Body of pancreas (tissue), 4 donors: ENCODE measurements at regions not wholly inside any gene's neighbourhood (a gene's known extent, or its start where the extent isn't known, plus 50 kb on each side); places are given as distances from the start of the nearest gene placed in this dataset.
"Not testable (repeated sequence)": the region's sequence is repeated elsewhere in the genome, so short reads cannot be mapped to it uniquely, and the experiment has no call there.

Experiments
- ATAC-seq: fragments of 150-250 bp; one replicate; pipeline ENCODE4 v1.9.1; 2016
- DNase-seq, 4 donors: peaks; one replicate each; pipeline ENCODE4 v3.0.0-alpha.2; 2019
- H3K27ac ChIP-seq, 4 donors: fragments of 200-600 bp; sonication (generic); 1 replicate in 3 of 4; 2 replicates in 1 of 4; pipeline versions ENCODE4 v1.5.1 to v1.6.1; 2016 to 2019; ENCODE audit warnings: mild to moderate bottlenecking in 1 of 4, mixed read lengths in 1 of 4, moderate library complexity in 1 of 4
- H3K27me3 ChIP-seq, 2 donors: fragments of 200-600 bp; sonication (generic); one replicate each; pipeline ENCODE4 v1.6.0; 2016; ENCODE audit warnings: mild to moderate bottlenecking in 1 of 2
- H3K36me3 ChIP-seq, 2 donors: fragments of 200-600 bp; sonication (generic); replicated peaks in 1 of 2; 2 replicates each; pipeline ENCODE4 v1.5.1; 2016; ENCODE audit warnings: low read depth in 2 of 2; ENCODE audit not compliant: insufficient read depth in 1 of 2
- H3K4me1 ChIP-seq: fragments of 200-600 bp; sonication (generic); one replicate; pipeline ENCODE4 v1.6.0; 2016
- H3K4me3 ChIP-seq, 2 donors: fragments of 200-600 bp; sonication (generic); 1 replicate in 1 of 2; 2 replicates in 1 of 2; pipeline ENCODE4 v1.5.1; 2016 to 2019
- H3K9me3 ChIP-seq, 3 donors: fragments of 200-600 bp; sonication (generic); 1 replicate in 2 of 3; 2 replicates in 1 of 3; pipeline ENCODE4 v1.5.1; 2016
- CTCF ChIP-seq, 7 experiments: fragments of 450-650 bp in 4 of 7; fragments of 200-600 bp in 3 of 7; sonication (generic) in 3 of 7; IDR thresholded peaks; one replicate each; pipeline ENCODE4 v1.5.1; 2016 to 2019; ENCODE audit warnings: antibody characterized with exemption in 7 of 7
- POLR2A ChIP-seq, 3 donors: fragments of 450-650 bp; IDR thresholded peaks; one replicate each; pipeline ENCODE4 v1.6.1; 2016; ENCODE audit warnings: antibody characterized with exemption in 3 of 3, mild to moderate bottlenecking in 2 of 3
- WGBS, 2 donors: methylation state at CpG; one replicate each; pipeline ENCODE4 v1.1.5; 2017; 5-methylcytosine and 5-hydroxymethylcytosine counted together
- intact Hi-C: fragments of 100-400 bp; cut with DNase I; formaldehyde crosslinking; loops from one replicate; pipeline ENCODE4 v1.15.1; 2023

GRCh38 chr5:14028938-14029584, 84.6 kb upstream of the DNAH5 start:
- 60 to 63% methylated on average over 7 of the region's 7 CpGs for WGBS, 2 donors
- Histone ChIP-seq H3K36me3 (no peaks in the 10 kb centered on the region), H3K4me3 (no peak overlapping the region), H3K9me3 (no peaks in the 10 kb centered on the region), H3K27me3 (no peaks in the 10 kb centered on the region), H3K4me1 (peaks cover 8% of the 10 kb centered on the region), H3K27ac (no peak overlapping the region)
- ATAC-seq (no peak), DNase-seq (no peak)
- intact Hi-C loops, result no loop called here
- no peak for TF ChIP-seq POLR2A (IDR thresholded peaks at IDR 0.05)
- TF ChIP-seq CTCF (IDR thresholded peaks at IDR 0.05), result no peak

GRCh38 chr5:14028188-14028587, 83.7 kb upstream of the DNAH5 start:
- 87 to 90% methylated on average over 1 of the region's 1 CpG for WGBS, 2 donors
- no peak for DNase-seq
- intact Hi-C loops, result no loop called here

GRCh38 chr5:14025569-14026286, 81.2 kb upstream of the DNAH5 start:
- TF ChIP-seq CTCF (IDR thresholded peaks at IDR 0.05) (peak in 3 of 7 experiments; percentile 10 to 18 (median 12)), POLR2A (IDR thresholded peaks at IDR 0.05) (no peak)
- ATAC-seq, result peak; percentile 81

More at GRCh38 chr5:14028188-14028587, 83.7 kb upstream of the DNAH5 start:
- Histone ChIP-seq H3K4me3 (no peak overlapping the region), H3K9me3 (no peaks in the 10 kb centered on the region), H3K4me1 (peaks cover 8% of the 10 kb centered on the region), H3K27ac (no peak overlapping the region), H3K36me3 (no peaks in the 10 kb centered on the region), H3K27me3 (no peaks in the 10 kb centered on the region)
- ATAC-seq, result no peak
- no peak for TF ChIP-seq CTCF (IDR thresholded peaks at IDR 0.05)
- no peak for TF ChIP-seq POLR2A (IDR thresholded peaks at IDR 0.05)

GRCh38 chr5:14022971-14023370, 78.5 kb upstream of the DNAH5 start:
- no peak overlapping the region for H3K4me3 ChIP-seq
- intact Hi-C loops, result no loop called here
- no peak for DNase-seq
- peaks cover 8% of the 10 kb centered on the region for H3K4me1 ChIP-seq
- TF ChIP-seq POLR2A (IDR thresholded peaks at IDR 0.05), result no peak
- TF ChIP-seq CTCF (IDR thresholded peaks at IDR 0.05), result no peak
- no peaks in the 10 kb centered on the region for H3K9me3 ChIP-seq
- ATAC-seq, result no peak
- H3K36me3 ChIP-seq, result no peaks in the 10 kb centered on the region
- H3K27ac ChIP-seq, result no peak overlapping the region
- H3K27me3 ChIP-seq, result no peaks in the 10 kb centered on the region
- WGBS, 2 donors, result 65 to 76% methylated on average over 3 of the region's 3 CpGs

More at GRCh38 chr5:14025569-14026286, 81.2 kb upstream of the DNAH5 start:
- WGBS, 2 donors, result 41 to 46% methylated on average over 4 of the region's 4 CpGs
- DNase-seq, result peak in 1 of 4 donors; percentile 22
- Histone ChIP-seq H3K36me3 (no peaks in the 10 kb centered on the region), H3K27ac (peak overlapping the region in 3 of 4 donors; percentile 25 to 68 (median 64)), H3K9me3 (no peaks in the 10 kb centered on the region), H3K4me3 (no peak overlapping the region), H3K27me3 (no peaks in the 10 kb centered on the region), H3K4me1 (peaks cover 8% of the 10 kb centered on the region)
- intact Hi-C loops, result no loop called here

- H3K27ac ChIP-seq, H3K36me3 ChIP-seq, H3K4me3 ChIP-seq, H3K4me1 ChIP-seq, H3K27me3 ChIP-seq, DNase-seq, ATAC-seq, intact Hi-C loops, H3K9me3 ChIP-seq: not testable (repeated sequence)
- WGBS, 2 donors, result 82 to 95% methylated on average over 3 of the region's 4 CpGs
Observed at GRCh38 chr5:14020944-14021343, 76.5 kb upstream of the DNAH5 start.
